Activated T-cell treated with anti-CD3 and anti-CD28 coated beads for 24 hours (primary cell): ENCODE measurements at regions not wholly inside any gene's neighbourhood (a gene's known extent, or its start where the extent isn't known, plus 50 kb on each side); places are given as distances from the start of the nearest gene placed in this dataset.

Source experiments
- DNase-seq: peaks from one replicate; pipeline ENCODE4 v3.0.0-alpha.2; 2020; ENCODE audit warnings: low read depth

- no peak for DNase-seq
Measured at GRCh38 chr13:106714271-106714982, 146.5 kb upstream of the ARGLU1 start.

- no peak for DNase-seq
Measured at GRCh38 chr13:106712381-106712780, 144.4 kb upstream of the ARGLU1 start.

GRCh38 chr13:106710266-106710665 lies 142.3 kb upstream of the ARGLU1 start:
- no peak for DNase-seq

GRCh38 chr13:106709522-106709921 lies 141.6 kb upstream of the ARGLU1 start:
- no peak for DNase-seq

- no peak for DNase-seq
Measured at GRCh38 chr13:106702505-106702904, 134.6 kb upstream of the ARGLU1 start.

- no peak for DNase-seq
Measured at GRCh38 chr13:106701771-106702341, 133.9 kb upstream of the ARGLU1 start.

- no peak for DNase-seq
Measured at GRCh38 chr13:106700439-106700838, 132.5 kb upstream of the ARGLU1 start.

GRCh38 chr13:106700007-106700406 lies 132.1 kb upstream of the ARGLU1 start:
- DNase-seq, result no peak

- no peak for DNase-seq
Measured at GRCh38 chr13:106699311-106699710, 131.4 kb upstream of the ARGLU1 start.

GRCh38 chr13:106696719-106697118 lies 128.8 kb upstream of the ARGLU1 start:
- no peak for DNase-seq

GRCh38 chr13:106696140-106696539 lies 128.2 kb upstream of the ARGLU1 start:
- no peak for DNase-seq

GRCh38 chr13:106695139-106695538 lies 127.2 kb upstream of the ARGLU1 start:
- DNase-seq, result no peak

GRCh38 chr13:106691861-106692260 lies 123.9 kb upstream of the ARGLU1 start:
- no peak for DNase-seq

- no peak for DNase-seq
Measured at GRCh38 chr13:106691341-106691740, 123.4 kb upstream of the ARGLU1 start.

GRCh38 chr13:106690779-106691178 lies 122.8 kb upstream of the ARGLU1 start:
- no peak for DNase-seq

- no peak for DNase-seq
Measured at GRCh38 chr13:106689906-106690305, 122.0 kb upstream of the ARGLU1 start.

- DNase-seq, result no peak
Measured at GRCh38 chr13:106688940-106689339, 121.0 kb upstream of the ARGLU1 start.

GRCh38 chr13:106686163-106686562 lies 118.2 kb upstream of the ARGLU1 start:
- DNase-seq, result no peak

- no peak for DNase-seq
Measured at GRCh38 chr13:106685143-106685542, 117.2 kb upstream of the ARGLU1 start.

GRCh38 chr13:106683918-106684317 lies 116.0 kb upstream of the ARGLU1 start:
- DNase-seq, result no peak

- no peak for DNase-seq
Measured at GRCh38 chr13:106683179-106683578, 115.2 kb upstream of the ARGLU1 start.

GRCh38 chr13:106681997-106682396 lies 114.1 kb upstream of the ARGLU1 start:
- DNase-seq, result no peak

- DNase-seq, result no peak
Measured at GRCh38 chr13:106681536-106681935, 113.6 kb upstream of the ARGLU1 start.
